ENCODE measurements at regions not wholly inside any gene's neighbourhood (a gene's known extent, or its start where the extent isn't known, plus 50 kb on each side); places are given as distances from the start of the nearest gene placed in this dataset.

DNA sequence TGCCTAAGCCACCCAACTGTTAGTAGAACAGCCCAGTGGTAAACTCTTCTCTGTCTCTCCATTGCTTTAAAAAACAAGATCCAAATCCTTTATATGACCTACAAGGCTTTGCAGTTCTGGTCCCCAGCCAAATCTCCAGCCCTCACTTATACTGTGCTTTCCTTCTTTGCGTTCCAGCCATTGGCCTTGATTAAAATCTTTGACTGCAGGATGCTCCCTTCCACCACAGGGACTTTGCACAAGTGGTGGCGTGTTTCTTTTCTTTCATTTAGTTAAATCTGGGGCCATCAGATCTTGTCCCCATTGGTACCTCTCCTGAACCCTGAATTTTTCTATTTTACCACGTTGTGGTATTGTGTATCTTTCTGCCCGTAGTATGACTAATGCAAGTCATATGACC lies 183.7 kb downstream of the VRK1 start:
- no peak for DNase-seq

DNA sequence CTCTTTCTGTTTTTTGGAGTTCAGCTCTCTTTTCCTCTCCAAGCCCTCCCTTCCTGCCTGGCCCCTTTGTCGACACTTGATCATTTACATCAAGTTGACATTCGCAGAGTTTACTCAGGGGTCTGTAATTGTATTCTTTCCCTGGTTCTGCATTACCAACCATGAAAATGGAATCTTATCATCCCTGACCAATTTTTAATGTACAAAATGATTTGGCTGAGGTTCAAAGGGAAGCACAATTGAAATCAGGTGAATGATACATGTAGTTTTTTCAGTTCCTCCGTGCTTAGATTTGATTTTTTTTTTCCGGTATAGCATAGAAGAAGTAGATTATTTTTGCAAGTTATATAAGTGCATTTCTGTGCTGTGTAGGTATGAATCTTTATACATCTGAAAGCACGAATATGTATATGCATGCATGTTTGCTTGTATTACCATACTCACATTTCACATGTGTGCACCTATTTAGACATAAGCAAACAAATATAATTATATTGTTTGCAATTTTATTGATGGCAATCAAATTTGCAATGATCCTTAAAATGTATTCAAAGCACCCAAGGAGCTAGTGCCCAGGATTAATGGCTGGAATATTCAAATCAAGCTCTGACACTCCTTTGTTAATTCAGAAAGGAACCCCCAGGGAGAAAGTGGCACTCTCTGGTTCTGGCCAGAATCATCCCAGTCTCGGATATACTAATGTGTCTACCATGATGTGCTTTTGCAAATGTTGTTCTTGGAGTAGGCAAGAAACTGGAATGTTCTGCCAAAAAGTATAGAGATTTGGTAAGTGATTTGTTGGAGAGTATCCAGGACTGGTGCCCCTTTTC lies 189.3 kb downstream of the VRK1 start:
- no peak for DNase-seq

DNA sequence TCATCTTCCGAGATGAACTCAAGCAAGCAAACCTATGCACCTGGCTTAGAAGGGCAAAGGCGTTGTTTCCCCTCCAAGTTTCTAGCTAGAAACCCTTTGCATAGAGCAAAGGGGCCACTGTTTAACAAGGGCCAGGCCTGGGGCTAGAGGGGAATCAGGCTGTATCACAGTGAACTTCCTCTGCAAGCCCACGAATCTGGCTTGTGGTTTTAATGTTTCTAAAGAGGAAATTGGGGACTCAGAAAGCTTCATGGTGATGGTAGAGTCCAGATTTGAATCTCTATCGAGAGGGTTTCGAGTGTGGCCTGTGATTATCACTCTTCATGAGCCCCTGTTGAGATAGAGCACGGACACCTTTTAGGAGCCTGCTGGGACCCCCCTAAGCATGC lies 189.9 kb downstream of the VRK1 start:
- peak in 1 of 4 experiments; percentile 2 for DNase-seq

DNA sequence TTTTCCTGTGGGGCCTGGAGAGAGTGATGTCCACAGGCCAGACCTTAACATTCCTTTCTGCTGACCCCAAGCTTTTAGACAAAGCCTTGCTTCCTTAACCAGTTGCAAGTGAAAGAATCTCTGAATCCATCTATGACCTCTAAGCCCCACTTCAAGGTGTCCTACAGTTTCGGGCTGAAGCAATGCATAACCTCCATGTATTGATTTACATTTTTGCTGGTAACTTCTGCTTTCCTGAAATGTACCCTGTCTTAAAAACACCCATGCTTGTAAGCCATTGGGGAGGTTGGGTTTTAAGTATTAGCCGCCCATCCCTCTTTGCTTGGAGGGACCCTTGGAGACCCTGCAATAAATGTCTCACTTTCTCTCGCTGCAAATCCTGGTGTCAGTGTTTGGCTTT lies 190.6 kb downstream of the VRK1 start:
- DNase-seq: no peak

DNA sequence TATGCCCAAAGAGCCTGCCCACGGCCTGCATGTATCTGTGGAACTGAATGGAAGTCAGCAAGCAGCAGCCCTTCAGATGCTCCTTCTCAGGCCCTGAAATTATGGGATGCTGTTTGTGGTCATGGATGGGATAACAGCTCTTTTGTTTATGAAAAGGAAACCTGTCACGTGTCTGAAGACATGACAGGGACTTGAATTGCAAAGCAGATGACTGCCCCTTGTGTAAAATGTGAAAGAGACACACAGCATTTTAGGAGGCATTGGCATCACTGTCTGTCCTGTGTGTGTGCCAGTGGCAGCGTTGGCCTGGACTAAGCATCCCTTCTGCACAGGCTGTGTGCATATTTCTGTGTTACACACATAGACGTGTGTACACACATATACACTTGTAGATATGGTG lies 192.1 kb downstream of the VRK1 start:
- no peak for DNase-seq

DNA sequence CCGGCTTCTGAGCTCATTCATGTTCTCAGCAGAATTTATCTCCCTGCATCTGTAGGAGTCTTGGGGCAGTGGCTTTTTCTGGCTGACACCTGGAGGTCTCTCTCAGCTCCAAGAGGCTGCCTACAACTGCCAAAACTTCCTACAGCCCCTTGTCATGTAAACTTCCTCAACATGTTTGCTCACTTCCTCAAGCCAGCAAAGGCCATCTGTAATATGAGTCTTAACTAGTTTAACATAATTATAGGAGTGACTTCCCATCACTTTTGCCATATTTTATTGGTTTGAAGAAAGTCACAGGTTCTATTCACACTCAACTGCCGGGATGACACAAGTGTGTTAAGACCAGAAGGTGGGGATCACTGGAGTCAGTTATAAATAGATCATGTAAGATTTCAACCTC lies 194.0 kb downstream of the VRK1 start:
- no peak for DNase-seq

DNA sequence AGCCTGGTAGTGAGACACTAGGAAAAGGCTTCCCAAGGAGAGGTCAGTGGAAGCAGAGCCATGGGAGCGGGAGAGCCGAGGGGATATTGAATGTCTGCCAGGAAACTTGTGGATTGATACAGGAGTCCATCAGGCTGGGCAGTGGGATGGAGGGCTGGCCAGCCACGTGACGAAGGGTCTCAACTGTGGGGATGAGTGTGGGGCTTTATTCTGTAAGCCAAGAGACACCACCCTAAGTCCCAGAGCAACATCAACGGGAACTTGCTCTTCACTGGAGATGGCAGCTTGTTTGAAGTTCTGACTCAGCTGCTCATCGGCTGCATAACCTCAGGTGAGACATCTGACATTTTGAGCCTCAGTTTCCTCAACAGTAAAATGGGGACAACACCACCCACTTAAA lies 197.8 kb downstream of the VRK1 start:
- no peak for DNase-seq

DNA sequence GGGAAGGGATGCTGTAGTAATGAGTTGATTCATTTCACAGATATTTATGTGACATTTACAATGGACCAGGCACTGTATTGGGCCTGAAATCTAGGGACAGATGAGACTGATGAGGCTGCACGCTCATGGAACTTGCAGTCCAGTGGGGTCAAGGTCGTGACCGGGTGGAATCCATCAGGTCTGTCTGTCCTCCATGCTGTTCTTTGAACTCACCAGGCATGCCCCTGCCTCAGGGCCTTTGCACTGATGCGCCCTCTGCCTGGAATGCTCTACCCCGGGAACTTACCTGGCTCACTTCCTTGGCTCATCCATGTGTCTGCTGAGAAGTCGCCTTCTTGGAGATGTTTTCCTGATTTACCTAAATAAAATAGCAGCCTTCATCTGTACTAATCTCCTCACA lies 200.1 kb downstream of the VRK1 start:
- no peak for DNase-seq

DNA sequence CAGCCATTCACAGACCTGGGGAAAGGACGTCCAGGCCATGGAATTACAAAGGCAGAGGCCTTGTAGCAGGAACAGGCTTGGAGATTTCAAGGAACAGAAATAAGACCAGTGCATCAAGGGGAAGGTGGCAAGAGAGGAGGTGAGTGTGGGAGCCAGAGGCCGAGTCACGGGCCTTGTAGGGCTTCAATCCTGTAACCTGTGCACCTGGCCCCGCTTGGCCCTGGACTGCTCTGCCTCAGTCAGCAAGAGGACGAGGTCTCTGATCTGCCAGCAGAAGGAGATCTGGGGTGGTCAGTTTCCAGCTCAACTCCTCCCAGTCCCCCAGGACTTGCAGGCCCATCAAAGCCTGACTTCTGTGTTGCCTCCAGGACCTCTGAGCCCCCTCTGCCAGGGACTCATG lies 200.8 kb downstream of the VRK1 start:
- DNase-seq: no peak

DNA sequence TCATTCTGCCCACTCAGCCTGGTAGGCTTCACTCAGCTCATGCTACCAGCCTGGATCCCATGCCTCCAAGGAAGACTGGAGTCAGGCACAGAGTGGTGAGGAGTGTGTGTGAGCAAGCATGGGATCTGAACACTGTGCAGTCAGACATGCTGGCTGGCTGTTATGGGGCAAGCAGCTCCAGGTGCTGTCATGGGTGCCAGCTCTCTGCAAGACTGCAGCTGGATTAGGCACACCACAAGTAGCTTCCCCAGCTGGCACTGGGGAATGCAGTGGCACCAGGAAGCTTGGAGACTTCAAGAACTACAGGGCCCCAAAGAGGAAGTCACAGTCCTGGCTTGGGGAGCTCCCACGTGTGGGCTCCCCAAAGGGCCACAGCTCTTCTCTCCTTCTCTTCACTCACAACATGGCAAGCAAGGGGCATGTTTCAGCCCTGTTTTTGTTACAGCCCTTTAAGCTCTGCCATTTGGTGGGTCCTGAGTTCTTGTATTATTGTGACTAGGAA lies 202.5 kb downstream of the VRK1 start:
- no peak for DNase-seq

DNA sequence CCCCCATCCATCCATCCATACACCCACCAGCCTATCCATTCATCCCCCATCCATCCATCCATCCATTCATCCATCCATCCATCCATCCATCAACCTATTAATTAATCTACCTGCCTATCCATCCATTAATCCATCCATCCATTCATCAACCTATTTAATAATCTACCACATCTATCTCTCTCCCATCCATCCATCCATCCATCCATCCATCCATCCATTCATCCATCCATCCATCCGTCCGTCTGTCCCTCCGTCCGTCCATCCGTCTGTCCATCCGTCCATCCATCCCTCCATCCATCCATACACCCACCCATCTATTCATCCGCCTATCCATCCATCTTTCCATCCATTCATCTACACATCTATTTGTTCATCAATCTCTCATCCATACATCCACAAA lies 205.3 kb downstream of the VRK1 start:
- DNase-seq: no peak

DNA sequence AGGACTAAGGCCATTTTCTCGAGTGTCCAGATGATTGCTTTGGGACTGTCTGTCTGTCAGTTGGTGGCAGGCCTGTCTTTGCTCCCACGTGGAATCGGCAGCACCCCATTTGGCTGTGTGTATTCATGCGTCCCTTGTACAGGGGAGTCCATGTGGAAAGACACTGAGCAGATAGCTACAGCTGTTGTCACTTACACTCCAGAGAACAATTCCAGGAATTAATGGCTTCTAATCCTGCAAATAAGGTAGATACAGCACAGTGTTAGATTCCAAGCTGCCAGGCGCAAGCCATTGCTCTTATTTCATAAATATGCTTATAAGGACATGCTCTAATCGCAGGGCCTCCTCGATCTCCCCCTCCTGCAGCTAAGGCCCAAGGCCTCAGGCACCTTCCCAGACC lies 208.8 kb downstream of the VRK1 start:
- DNase-seq: no peak

DNA sequence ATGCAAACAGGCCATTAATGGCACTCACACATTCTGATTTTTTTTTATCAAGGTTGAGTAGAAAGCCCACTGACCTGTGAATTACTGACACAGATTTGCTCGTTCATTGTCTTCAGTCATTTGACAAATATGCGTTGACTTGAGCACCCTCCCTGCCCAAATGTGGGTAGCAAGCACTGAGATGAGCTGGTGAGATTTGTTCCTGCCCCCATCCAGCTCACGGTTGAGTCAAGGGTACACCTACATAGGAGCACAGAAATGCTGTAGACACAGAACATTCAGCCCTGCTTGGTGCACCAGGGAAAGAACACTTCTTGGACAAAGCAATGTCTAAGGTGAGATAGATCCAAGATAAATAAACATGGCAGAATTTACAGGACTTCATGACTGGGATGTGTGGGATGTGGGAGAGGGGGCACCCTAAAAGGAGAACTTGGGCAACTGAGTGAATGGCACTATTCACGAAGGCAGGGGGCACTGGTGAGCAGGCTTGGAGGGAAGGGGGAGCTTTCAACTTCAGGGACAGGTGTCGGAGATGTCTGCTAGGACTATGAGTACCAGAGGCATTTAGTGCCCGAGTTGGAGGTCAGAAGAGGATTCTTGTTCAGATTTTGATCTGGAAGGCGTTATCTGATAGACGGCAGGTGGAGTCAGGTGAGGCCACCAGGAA lies 213.4 kb downstream of the VRK1 start:
- DNase-seq: no peak

DNA sequence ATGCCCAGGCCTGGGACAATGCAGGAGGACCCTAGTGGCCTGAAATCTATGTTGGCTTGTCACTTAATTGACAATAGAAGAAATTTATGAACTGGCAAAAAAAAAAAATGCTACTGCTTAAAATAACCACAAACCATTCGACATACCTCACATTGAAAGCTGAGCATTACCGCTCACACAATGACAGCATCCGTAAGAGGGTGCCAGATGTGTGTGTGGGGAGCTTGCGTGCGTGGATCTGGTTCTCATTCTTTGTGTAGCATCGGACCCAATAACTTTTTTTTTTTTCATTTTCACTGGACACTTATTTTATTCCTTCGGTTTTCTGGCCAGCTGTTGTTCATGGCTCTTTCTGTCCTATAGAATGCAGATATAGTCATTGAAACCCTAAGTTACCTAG lies 216.7 kb downstream of the VRK1 start:
- no peak for DNase-seq

DNA sequence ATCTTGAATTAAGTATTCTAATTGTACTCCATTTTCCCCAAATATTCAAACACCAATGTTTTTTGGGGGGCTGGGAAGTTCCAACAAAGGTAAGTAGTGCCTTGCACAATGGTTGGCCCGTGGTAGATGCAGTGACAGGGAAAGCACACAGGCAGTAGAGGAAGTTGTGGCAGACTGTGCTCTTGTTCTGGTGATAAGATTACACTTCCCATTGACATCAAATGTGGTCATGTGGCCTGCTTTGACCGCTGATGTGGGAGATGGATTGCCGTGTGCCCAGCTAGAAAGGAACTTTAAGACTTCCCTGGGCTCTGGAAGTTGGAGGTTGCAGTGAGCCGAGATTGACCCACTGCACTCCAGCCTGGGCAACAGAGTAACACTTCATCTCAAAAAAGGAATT lies 223.8 kb downstream of the VRK1 start:
- no peak for DNase-seq

DNA sequence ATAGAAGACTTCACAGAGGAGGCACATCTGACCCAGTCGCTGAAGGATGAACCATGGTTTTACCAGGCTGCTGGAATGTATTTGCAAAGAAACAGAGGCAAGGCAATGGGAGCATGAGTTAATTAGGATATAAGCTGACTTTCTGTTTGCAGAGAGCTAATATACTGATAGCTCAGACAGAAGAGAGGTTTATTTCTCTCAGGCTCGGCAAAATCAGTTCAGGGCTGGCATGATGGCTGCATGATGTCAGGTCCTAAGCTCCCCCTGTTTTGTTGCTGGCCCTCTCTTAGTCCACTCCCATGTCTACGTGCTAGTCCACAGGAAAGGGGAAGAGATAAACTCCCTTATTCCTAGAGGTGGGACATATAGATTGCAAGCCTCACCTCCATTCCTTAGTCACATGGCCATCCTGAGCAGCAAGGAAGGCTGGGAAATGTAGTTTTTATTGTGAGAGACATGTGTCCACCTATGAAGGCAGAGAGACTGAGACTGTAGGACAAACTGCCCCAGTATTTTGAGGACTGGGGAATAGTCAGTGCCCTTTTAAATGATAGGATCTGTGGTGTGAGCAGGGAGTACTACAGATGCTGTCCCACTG lies 224.5 kb downstream of the VRK1 start:
- DNase-seq: no peak

DNA sequence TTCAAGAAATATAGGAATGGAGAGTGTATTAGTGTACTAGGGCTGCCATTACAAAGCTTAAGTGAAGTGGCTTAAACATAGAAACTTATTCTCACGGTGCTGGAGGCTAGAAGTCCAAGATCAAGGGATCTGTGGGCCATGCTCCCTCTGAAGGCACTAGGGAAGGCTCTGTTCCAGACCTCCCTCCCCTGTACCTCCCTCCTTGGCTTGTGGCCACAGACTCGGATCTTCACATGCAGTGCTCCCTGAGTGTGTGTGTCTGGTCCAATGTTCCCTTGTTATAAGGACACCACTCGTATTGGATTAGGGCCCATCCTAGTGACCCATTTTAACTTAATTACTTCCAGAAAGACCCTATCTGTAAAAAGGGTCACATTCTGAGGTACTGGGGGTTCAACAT lies 225.6 kb downstream of the VRK1 start:
- DNase-seq: no peak

DNA sequence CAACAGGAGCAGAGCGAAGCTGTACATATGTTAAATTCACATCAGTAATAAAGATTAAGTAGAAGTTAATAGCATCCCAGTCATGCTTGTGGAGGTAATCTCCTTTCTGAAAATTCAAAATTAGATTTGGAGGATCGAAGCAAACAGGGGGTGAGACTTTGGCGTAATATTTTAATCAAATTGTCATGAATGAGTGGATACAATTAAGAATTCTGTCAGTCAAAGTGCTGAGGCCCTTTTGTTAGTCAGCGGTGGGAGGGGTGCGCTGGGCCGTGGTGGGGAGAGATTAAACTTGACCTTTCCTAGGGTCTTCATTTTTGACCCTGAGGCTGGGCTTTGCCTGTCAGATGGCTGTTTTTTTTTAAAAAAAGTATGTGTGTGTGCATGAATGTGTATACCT lies 226.7 kb downstream of the VRK1 start:
- DNase-seq: no peak

DNA sequence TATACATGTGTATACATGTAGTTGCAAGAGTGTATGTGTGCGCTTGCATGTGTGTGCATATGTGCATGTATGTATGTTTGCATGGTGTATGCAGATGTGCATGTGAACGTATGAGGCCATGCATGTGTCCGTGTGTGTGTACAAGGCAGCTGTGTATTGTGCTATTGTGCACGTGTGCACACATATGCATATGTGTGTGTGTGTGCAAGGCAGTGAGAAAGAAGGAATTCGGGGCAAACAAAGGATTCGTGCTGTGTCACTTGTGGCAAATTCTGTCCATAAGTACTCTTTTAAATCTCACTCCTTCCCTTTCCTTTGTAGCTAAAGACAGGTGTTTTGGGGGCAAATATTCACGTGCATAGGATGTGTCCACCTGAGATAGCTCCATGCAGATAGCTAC lies 227.1 kb downstream of the VRK1 start:
- no peak for DNase-seq

DNA sequence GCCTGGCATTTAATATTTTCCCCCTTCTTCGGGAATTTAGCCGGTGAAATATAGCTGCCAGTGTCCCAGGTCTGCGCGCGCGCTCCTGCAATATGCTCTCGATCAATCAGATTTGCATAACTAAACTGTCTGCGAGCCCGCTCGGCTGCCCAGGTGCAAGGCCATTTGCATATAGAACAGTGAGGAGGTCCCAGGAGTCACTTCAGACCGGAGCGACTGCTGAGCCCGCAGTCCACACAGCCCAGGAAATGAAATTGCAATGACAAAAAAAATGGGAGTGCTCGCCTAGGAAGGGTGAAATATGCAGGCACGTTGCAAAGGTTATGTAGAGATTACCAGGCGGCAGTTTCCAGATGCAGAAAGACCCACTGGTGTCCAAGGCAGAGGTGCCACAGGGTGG lies 228.5 kb downstream of the VRK1 start:
- DNase-seq: no peak

DNA sequence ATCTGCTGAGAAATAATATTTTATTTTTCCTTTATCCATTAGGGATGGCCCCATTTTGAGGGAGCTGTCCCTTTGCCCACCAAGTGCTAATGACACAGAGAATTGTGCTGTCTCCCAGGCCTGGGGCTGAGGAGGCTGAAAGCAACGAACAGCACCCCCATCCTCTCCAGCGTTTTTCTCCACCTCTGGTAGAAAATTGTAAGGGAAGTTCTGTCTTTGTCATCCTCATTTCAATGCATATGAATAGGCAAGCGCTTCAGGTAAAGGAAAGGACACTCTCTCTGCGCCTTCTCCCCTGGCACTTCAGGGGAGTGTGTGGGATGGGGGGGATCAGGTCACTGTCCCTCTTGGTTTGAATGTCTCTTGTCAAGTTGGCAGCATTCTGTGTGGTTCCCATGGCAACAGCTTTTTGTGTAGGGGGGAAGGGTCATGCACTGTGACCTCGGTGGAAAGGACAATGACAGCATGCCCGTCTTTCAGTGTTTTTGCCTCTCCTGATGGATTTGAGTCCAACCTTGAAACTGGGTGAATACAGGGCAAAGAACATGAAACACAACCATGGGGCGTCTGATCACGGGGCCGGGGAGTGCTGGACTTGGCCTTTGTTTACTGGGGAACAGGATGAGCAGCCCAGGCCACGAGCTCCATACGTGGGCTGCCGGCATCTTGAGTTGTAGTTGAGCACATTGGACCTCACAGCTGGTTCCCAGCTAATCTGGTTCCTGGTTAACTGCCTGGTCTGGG lies 230.2 kb downstream of the VRK1 start:
- DNase-seq: no peak

DNA sequence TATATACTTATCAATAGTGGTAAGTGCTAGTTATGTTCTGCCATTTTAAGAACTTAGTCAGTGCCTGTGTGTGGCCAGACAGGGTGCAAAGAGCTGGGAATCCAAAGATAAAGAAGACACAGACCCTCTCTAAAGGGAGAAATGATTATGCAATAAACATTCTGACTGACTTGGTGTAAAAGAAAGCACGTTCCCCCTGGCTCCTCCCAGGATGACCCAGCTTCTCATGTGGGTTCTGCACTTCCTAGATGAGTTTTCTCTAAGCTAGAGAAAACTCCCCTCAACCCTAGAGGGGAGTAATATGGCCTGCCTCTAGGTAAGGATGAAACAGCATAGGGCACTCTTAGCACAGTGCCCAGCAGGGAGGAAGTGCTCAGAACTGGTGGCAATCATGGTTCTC lies 231.2 kb downstream of the VRK1 start:
- no peak for DNase-seq

DNA sequence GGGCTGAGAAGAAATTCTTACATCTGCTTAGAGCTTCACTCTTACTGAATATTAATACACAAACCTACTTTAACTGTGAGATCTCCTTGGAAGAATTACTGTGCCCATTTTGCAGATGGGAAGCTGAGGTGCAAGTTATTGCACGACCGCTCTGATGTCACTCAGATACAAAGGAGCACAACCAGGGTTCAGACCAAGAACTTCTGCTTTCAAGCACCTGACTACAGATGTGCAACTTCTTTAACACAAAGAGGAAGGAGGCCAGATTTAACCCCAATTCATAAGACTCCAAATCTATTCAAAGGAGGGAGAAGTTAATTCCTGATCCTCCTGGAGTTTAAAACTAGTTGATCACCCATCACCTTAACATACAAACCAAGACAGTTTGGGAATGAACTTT lies 232.6 kb downstream of the VRK1 start:
- DNase-seq: no peak

DNA sequence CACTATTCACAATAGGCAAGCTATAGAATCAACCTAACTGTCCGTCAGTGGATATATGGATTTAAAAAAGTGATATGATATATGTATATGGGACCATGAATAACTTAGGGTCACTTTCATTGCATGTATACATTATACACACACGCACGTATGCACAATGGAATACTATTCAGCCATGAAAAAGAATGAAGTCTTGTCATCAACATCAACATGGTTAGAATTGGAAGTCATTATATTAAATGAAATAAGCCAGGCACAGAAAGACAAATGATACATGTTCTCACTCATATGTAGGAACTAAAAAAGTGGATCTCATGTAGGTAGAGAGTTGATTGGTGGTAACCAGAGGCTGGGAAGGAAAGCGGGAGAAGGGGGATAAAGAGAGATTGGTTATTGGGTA lies 234.3 kb downstream of the VRK1 start:
- DNase-seq: no peak
